GM10266 (cell line): ENCODE measurements at regions not wholly inside any gene's neighbourhood (a gene's known extent, or its start where the extent isn't known, plus 50 kb on each side); places are given as distances from the start of the nearest gene placed in this dataset.

Experiments used
- DNase-seq: peaks from one replicate; pipeline ENCODE4 v3.0.0; 2012; ENCODE audit errors: extremely low spot score
- CTCF ChIP-seq: IDR thresholded peaks from 2 replicates; pipeline ENCODE4 v1.5.1; 2012; ENCODE audit warnings: mild to moderate bottlenecking, low read depth; ENCODE audit not compliant: control insufficient read depth, insufficient read depth; ENCODE audit errors: missing control alignments

- DNase-seq: no peak
- TF ChIP-seq CTCF: no peak
These were observed 70.9 kb downstream of the ASCL4 start for GRCh38 chr12:107845226-107845979.

- no peak for TF ChIP-seq CTCF
- DNase-seq: no peak
These were observed 71.6 kb downstream of the ASCL4 start for GRCh38 chr12:107845980-107846659.

GRCh38 chr12:107847430-107847829 lies 72.9 kb downstream of the ASCL4 start:
- no peak for DNase-seq
- no peak for TF ChIP-seq CTCF

- no peak for DNase-seq
- no peak for TF ChIP-seq CTCF
These were observed 73.3 kb downstream of the ASCL4 start for GRCh38 chr12:107847830-107848229.

- TF ChIP-seq CTCF: no peak
- DNase-seq: no peak
These were observed 79.0 kb downstream of the ASCL4 start for GRCh38 chr12:107853479-107853878.

GRCh38 chr12:107855471-107855870 lies 81.0 kb downstream of the ASCL4 start:
- no peak for DNase-seq

More at GRCh38 chr12:107855471-107855870, 81.0 kb downstream of the ASCL4 start:
- no peak for TF ChIP-seq CTCF
